DOHH2 (cell line): ENCODE measurements at regions not wholly inside any gene's neighbourhood (a gene's known extent, or its start where the extent isn't known, plus 50 kb on each side); places are given as distances from the start of the nearest gene placed in this dataset.

Experiments used
- EZH2phosphoT487 ChIP-seq: fragments of 200-600 bp; sonication (generic); IDR thresholded peaks from 2 replicates; pipeline ENCODE4 v1.6.1; 2017; ENCODE audit warnings: borderline replicate concordance, mild to moderate bottlenecking, antibody characterized with exemption, low read length, moderate library complexity, mixed read lengths
- TF ChIP-seq, protein P1 (sequence below): fragments of 200-600 bp; sonication (generic); IDR thresholded peaks from one replicate; pipeline ENCODE4 v1.5.1; 2014; ENCODE audit warnings: antibody characterized with exemption, mild to moderate bottlenecking, low read depth, low read length; ENCODE audit not compliant: poor library complexity, severe bottlenecking

GRCh38 chr7:124647630-124648306 lies 117.8 kb downstream of the GPR37 start:
- TF ChIP-seq, protein P1, sequence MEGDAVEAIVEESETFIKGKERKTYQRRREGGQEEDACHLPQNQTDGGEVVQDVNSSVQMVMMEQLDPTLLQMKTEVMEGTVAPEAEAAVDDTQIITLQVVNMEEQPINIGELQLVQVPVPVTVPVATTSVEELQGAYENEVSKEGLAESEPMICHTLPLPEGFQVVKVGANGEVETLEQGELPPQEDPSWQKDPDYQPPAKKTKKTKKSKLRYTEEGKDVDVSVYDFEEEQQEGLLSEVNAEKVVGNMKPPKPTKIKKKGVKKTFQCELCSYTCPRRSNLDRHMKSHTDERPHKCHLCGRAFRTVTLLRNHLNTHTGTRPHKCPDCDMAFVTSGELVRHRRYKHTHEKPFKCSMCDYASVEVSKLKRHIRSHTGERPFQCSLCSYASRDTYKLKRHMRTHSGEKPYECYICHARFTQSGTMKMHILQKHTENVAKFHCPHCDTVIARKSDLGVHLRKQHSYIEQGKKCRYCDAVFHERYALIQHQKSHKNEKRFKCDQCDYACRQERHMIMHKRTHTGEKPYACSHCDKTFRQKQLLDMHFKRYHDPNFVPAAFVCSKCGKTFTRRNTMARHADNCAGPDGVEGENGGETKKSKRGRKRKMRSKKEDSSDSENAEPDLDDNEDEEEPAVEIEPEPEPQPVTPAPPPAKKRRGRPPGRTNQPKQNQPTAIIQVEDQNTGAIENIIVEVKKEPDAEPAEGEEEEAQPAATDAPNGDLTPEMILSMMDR: no peak
- TF ChIP-seq EZH2phosphoT487: no peak
